GM18511 (cell line): ENCODE measurements at regions not wholly inside any gene's neighbourhood (a gene's known extent, or its start where the extent isn't known, plus 50 kb on each side); places are given as distances from the start of the nearest gene placed in this dataset.
"Not testable (repeated sequence)": the region's sequence is repeated elsewhere in the genome, so short reads cannot be mapped to it uniquely, and the experiment has no call there.

Experiments used
- ATAC-seq: cut with Tn5 transposase; IDR thresholded peaks from one replicate; pipeline ENCODE4 v1.9.1; 2021; ENCODE audit warnings: mild to moderate bottlenecking, moderate library complexity; ENCODE audit not compliant: unreplicated experiment

DNA sequence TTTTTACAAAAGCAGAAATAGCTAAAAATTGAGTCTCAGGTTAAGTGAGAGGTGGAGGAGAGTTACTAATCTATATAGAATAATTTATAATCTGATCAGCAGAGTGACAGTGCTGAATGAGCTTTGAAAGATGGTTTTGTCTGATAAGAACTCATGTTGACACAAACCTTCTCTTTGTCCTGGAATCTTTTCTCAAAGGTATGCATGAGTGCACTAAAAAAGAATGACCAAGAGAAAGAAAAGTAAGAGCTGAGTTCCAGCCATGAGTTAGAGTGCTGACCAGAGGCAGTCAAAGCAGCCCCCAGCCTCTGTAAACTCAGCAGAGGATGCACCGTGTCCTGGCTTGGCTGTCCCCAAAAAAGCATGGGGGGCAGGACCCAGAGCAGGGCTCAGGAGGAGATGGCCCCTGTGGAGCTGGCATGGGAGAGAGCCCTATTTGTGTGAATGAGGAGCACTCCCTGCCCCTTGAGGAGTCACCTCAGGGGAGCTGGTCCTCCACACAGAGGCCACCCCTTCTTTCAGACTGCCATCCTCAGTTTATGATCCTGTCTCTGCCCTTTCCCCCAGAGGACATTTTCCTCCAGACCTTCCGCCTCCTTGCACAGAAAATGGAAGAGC lies 129.8 kb downstream of the SEC23A start:
- ATAC-seq = no peak

DNA sequence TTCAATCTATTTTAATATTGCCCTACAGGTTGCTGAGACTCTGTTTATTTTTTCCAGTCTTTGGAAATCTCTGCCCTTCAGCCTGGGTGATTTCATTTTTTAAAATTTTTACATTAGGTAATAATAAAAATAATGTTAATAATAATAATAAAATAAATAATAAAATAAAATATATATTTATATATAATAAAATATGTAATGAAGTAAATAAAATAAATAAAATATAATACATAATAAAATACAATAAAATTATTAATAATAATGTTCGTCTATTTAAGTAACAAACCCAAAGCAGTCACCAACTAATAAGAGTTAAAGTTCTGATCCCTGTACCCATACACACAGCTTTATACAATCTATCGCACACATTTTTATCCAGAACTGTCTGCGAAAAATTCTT lies 130.5 kb downstream of the SEC23A start:
- ATAC-seq = no peak

DNA sequence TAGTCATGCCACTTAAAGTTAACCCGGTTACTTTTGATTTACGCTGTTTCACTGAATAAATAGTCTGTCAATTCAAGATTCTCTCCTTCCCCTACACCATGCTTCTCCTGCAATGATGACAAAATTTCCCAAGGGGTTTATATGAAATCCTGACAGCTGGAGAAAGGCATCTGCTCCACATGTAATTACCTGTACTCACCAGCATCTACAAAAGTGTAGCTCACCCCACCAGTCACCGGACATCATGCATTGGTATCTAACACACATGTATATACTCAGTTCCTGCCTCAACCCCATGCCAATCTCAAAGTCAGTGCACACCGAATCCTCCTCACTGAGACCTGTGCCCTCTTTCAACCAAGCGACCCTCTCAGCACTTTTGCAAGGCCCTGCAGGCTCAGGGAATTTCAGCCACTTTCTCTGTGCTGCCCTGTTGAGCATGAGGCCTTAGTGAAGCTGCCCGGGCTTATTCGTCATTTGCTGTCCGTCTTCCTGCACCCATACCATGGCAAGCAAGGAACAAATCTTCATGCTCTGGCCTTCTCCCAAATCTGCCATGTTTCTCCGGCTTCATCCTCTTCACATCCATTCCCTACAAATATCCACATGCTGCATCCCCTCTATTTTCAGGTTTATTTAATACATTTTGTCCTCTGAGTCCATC lies 131.6 kb downstream of the SEC23A start:
- no peak for ATAC-seq

DNA sequence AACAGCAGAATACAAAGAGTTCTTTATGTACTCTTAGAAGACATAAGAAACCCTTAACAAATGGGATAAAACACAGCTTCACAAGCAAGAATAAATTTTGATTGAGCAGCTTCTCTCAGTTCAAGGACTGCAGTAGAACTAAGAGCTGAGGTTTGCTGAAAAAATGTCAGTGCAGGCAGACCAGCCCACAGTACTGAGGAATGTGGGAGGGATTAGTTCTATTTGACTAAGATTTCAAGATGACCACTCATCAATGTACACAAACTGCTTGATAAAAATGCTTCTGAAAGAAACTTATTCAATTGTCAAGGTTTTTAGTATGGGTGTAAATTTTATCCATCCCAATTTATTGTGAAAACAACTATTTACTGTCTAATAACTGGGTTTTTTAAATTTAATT lies 138.4 kb downstream of the SEC23A start:
- no peak for ATAC-seq

DNA sequence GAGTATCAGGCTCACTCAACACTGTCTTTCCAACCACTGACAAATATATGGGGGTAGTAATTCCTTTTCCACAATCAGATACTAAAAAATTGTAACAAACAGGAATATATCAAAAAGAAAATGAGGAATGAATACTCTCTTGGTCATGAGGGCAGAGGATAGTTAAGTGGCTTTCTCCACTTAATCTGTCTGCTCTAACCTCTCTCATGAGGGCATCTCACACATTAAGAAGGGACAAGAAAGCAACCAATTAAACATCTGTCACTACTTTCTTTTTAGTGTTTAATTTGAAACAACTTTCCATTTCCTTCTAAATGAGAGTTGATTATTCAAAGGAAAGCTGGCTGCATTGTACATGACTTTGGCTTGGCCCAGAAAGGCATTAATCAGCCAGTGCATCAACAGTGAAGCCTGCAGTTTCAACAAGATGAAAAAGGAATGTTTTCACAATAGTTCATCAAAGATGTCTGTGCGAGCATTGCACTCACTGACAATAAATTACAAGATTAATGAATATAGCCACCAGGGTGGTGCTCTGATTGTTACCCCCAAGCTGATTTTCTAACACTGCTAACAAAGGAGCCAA lies 142.0 kb downstream of the SEC23A start:
- ATAC-seq = no peak

DNA sequence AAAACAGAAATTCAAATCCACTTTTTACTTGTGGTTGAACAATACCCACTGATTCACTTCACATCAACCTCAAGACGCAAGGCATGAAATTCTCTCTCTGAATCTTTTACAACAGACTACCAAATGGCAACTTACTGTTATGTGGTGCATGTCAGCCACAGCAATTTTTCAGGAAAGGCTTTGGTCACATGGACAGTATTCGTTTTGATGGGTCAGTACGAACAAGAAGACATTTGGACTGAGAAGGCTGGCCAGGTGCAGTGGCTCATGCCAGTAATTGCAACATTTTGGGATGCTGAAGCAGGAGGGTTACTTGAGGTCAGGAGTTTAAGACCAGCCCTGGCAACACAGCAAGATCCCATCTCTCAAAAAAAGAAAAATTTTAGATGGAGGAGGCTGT lies 144.0 kb downstream of the SEC23A start:
- ATAC-seq = no peak

DNA sequence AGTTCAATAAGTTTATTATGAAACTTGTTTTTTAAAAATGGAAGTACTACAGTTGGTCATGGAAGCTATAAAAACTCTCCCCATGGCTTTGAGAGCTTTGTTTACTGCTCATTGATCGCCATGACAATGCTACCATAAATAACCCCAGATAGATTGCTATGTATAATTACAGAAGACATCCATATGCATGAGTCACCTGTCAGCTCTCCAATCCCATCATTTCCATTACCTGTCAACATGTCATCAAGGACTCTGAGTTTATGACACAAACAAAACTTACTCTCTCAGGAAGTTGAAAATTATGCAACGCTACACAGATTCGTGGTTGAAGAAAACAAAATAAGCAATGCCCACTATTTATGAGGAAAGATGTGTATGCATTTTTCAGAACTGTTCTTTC lies 144.4 kb downstream of the SEC23A start:
- no peak for ATAC-seq

DNA sequence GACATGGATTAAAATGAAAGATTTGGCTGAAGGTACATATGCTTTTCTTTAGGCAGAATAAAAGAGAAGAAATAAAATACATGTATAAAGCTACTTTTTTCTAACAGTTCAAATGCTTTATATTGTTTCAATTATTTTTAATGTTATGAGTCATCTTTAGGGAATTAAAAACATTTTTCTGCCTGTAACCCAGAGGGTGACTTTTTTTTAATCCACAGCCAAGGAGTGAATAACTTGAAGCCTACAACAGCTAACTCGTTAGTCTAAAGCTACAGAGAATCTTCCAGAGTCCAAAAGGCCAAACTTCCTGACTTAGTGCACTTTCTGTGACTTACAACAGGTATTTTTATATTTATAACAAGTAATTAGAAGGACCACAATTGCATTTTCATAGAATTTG lies 151.6 kb downstream of the SEC23A start:
- ATAC-seq = no peak

DNA sequence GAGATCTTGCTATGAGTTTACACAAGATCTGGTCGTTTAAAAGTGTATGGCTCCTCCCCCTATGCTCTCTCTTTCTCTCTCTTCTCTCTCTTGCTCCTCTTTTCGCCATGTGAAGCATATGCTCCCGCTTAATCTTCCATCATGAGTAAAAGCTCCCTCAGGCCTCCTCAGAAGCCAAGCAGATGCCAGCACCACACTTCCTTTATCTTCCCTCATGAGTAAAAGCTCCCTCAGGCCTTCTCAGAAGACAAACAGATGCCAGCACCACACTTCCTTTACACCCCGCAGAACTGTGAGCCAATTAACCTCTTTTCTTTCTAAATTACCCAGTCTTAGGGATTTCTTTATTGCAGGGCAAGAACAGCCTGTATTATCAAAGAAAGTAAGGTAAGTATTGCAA lies 152.4 kb downstream of the SEC23A start:
- no peak for ATAC-seq

DNA sequence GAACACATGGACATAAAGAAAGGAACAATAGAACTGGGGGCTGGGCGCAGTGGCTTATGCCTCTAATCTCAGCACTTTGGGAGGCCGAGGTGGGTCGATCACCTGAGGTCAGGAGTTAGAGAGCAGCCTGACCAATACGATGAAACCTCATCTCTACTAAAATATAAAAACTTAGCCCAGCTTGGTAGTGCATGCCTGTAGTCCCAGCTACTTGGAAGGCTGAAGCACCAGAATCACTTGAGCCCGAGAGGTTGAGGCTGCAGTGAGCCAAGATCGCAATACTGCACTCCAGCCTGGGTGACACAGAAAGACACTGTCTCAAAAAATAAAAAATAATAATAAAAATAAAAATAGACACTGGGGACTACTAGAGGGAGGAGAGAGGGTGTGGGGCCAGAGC lies 154.5 kb downstream of the SEC23A start:
- ATAC-seq = no peak

DNA sequence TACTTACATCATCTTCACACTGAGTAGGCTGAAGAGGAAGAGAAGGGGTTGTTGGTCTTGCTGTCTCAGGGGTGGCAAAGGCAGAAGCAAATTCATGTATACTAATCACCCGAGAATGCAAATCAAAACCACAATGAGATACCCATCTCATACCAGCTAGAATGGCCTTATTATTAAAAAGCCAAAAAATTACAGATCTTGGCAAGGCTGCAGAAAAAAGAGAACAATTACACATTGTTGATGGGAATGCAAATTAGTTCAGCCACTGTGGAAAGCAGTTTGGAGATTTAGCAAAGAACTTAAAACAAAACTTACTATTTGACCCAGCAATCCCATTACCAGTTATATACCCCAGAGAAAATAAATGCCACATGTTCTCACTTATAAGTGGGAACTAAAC lies 154.9 kb downstream of the SEC23A start:
- ATAC-seq = no peak

DNA sequence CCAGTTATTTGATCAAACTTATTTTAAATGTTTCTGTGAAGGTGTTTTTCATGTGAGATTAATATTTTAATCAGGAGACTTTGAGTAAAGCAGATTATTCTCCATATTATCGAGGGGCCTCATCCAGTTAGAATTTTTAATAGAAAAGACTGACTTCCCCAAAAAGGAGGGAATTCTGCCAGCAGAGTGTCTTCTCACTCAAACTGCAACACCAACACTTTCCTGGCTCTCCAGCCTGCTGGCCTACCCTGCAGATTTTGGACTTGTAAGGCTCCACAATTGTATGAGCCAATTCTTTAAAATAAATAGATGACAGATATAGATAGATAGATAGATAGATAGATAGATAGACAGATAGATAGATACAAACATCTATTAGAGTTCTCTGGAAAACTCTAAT lies 155.7 kb downstream of the SEC23A start:
- ATAC-seq = no peak

DNA sequence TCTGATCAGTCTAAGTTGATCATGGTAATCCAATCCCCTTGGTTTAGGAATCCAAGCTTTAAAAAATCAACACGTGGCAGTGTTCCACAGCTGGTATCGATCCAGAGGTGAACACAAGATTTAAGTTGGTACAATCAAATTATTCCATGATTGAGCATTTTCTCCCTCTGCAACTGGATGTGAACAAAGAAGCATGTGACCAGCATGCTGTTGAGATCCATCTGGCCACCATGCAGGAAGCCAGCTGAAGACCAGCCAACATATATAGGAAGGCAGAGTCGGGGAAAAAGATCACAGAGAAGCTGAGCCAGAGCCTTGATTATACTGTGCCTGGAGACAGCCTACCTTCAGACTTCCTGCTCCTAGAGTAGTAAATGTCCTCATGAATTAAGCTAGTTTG lies 158.3 kb downstream of the SEC23A start:
- no peak for ATAC-seq

DNA sequence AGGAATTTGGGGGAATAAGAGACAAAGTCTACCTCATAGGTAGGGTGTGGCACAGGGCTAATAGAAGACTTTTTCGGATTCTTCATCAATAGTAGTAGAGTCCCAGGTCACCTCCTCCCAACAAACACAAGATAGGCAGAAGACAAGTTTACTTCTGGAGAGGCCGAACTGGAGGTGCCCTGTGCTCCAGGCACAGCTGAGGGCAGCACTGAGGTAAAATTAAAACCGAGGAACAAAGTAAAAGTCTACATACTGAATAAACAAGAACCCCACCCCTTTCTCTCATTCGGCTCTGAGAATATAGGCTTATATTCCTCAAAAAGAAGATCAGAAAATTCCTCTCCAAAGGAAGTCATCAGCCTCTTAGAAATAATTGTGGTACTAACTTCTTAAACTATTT lies 161.5 kb downstream of the SEC23A start:
- no peak for ATAC-seq

DNA sequence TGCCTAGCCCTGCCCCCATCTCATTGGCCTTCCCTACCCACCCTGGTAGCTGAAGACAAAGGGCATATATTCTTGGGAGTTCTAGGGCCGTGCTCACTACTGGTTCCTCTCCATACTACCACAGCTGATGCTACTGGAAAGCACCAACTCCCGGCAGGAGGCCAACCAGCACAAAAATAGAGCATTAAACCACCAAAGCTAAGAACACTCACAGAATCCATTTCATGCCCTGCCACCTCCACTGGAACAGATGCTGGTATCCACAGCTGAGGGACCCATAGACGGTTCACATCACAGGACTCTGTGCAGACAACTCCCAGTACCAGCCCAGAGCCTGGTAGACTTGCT lies 170.4 kb downstream of the SEC23A start:
- not testable (repeated sequence) for ATAC-seq

DNA sequence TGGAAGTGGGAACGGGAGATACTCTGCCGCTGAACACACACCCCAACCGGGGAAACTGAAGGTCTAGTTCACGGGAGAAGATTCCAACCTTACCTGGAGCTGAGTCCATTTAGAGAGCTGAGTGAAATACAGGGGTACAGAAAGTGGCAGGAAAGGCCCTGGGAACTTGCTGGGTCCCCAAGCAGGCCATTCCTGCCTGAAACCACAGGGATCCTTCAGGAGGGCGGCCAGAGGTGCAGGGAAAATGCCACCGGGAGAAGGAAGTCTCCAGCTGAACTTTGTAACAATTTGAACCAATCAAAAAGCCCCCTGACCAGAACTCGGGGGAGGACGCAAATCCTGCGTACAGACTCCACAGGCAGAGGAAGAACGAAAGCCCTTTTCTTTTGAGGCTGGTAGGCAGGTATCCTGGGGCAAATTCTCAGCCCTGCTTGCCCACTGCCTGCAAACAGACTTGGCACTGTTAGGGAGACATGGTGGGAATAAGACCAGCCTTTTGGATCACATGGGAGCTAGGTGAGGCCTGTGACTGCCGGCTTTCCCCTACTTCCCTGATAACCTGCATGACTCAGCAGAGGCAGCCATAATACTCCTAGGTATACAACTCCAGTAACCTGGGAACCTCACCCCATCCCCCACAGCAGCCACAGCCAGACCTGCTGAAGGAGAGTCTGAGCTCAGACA lies 170.9 kb downstream of the SEC23A start:
- no peak for ATAC-seq

DNA sequence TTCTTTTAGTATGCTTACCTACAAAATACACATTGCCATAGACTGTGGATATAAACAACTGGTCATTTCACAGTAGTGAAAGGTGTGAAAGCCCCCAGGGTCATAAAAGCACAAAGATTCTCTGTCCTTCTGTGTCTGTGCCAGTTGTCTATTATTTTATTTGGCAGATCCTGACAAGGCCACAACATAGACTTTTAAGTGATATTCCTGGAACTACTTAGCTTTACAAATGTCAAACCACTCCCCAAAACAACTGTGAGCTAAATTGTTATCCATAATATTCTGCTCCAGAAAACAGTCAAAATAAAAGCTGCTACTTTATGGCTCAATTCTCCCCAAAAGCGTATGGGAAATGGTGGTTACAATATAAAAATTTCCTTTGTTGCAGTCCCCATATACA lies 172.1 kb downstream of the SEC23A start:
- no peak for ATAC-seq

DNA sequence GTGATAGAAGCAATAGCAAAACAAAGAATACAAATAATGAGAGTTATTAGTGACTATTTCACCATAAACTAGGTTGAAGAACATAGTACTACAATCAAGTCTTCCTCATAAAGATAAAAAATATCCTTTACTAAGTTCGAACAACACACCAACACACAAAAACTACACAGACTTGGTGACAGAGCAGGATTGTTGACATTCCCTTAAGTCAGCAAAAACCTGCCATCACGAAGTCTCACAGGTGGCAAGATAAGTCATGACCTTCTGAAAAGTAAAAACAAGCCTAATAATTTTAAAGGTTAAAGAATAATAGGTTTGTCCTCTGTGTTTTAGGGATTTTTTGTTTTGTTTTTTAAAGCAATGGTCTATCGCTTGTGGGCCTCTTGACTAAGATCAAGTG lies 173.0 kb downstream of the SEC23A start:
- no peak for ATAC-seq

DNA sequence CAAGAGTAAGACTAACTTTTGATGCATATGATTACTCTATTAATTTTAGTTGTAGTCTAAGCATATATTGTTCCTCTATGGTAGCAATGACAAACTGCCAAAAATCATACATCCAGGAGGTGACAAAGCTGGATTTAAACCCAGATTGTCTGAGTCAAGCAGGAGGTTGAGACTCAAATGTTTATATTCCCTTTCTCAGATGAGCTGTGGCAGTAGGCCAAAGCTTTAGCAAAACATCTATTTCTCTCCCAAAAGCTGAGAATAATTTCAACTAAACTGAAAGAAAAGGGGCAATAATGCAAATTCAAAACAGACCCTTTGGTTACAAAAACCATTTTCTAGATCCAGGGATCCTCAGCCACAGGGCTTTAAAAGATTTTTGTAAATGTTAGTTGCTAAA lies 173.6 kb downstream of the SEC23A start:
- no peak for ATAC-seq

DNA sequence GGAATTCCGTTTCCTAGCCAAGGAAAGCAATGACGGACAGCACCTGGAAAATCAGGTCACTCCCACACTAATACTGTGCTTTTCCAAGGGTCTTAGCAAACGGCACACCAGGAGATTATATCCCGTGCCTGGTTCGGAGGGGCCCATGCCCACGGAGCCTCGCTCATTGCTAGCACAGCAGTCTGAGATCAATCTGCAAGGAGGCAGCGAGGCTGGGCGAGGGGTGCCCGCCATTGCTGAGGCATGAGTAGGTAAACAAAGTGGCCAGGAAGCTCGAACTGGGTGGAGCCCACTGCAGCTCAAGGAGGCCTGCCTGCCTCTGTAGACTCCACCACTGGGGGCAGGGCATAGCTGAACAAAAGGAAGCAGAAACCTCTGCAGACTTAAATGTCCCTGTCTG lies 181.1 kb downstream of the SEC23A start:
- not testable (repeated sequence) for ATAC-seq

DNA sequence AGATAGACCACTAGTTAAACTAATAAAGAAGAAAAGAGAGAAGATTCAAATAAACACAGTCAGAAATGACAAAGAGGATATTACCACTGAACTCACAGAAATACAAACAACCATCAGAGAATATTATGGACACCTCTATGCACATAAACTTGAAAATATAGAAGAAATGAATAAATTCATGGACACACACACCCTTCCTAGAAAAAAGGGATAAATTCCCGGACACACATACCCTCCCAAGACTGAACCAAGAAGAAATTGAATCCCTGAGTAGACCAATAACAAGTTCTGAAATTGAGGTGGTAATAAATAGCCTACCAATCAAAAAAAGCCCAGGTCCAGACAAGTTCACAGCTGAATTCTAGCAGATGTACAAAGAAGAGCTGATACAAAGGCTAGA lies 187.9 kb downstream of the SEC23A start:
- no peak for ATAC-seq

DNA sequence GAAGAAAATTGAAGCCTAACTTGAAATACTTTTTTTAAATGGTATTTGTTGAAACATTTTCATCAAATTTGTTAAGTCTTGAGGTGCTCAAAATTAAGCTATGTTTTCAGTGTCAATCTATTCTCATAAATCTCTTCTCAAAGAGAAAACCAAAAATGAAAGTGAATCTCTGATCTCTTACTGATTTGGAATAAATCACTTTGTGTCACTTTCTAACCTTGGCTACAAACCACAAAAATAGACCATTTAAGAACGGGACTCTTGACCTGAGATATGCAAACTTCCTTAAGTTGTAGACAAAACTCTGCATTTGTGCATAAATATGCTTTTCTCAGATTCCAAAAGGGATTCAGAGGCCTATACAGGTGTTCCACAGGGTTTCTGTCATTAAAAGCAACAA lies 192.9 kb downstream of the SEC23A start:
- no peak for ATAC-seq
